ENCODE measurements at regions not wholly inside any gene's neighbourhood (a gene's known extent, or its start where the extent isn't known, plus 50 kb on each side); places are given as distances from the start of the nearest gene placed in this dataset.
A peak's percentile ranks its signal among the peaks of the same experiment; 100 is the strongest.
"Not testable (repeated sequence)": the region's sequence is repeated elsewhere in the genome, so short reads cannot be mapped to it uniquely, and the experiment has no call there.

DNA sequence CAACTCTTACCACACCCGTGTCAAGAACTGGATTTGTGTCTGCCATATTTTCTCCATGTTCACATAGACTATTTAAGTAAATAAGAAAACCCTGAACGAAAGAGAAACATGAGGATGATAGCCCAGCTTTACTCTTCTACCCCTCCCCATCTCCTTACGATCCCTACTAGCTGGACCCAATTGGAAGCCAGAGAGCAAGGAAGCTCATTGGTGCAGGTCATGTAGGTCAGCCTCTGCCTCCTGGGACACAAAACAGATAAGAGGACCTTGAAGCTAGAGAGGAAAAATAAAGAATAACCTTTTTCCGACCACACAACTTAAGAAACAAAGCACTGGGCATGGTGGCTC is 124.6 kb upstream of the ATF7IP start:
- intact Hi-C loops (cut with DNase I) = loop anchor here in 1 of 10 donors (10.0 kb wide), 1 partner anchor 214 kb away; no protein-coding TSS in a partner anchor
- DNase-seq (no peak), ATAC-seq (no peak)
- Histone ChIP-seq H3K4me3 (no peak overlapping the region), H3K36me3 (no peaks in the 10 kb centered on the region), H3K27me3 (no peaks in the 10 kb centered on the region), H3K27ac (no peak overlapping the region), H3K4me1 (peaks cover 0 to 25% (median 0%) of the 10 kb centered on the region in 12 donors), H3K9me3 (peaks cover 0 to 31% (median 18%) of the 10 kb centered on the region in 12 donors)
- no peak for TF ChIP-seq POLR2A (IDR thresholded peaks at IDR 0.05)
- TF ChIP-seq, protein P1, sequence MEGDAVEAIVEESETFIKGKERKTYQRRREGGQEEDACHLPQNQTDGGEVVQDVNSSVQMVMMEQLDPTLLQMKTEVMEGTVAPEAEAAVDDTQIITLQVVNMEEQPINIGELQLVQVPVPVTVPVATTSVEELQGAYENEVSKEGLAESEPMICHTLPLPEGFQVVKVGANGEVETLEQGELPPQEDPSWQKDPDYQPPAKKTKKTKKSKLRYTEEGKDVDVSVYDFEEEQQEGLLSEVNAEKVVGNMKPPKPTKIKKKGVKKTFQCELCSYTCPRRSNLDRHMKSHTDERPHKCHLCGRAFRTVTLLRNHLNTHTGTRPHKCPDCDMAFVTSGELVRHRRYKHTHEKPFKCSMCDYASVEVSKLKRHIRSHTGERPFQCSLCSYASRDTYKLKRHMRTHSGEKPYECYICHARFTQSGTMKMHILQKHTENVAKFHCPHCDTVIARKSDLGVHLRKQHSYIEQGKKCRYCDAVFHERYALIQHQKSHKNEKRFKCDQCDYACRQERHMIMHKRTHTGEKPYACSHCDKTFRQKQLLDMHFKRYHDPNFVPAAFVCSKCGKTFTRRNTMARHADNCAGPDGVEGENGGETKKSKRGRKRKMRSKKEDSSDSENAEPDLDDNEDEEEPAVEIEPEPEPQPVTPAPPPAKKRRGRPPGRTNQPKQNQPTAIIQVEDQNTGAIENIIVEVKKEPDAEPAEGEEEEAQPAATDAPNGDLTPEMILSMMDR (IDR thresholded peaks at IDR 0.05) = no peak
- WGBS, 4 donors = 69 to 82% (median 72%) methylated on average over 4 of the region's 4 CpGs

DNA sequence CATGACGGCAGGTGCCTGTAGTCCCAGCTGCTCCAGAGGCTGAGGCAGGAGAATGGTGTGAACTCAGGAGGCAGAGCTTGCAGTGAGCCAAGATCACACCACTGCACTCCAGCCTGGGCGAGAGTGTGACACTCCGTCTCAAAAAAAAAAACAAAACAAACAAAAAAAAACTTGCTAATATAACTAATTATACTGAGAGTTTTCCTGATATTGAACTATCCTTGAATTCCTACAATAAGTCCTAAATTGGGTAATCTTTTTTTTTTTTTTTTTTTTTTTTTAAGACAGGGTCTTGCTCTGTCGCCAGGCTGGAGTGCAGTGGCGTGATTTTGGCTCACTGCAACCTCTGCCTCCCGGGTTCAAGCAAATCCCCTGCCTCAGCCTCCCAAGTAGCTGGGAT is 122.7 kb upstream of the ATF7IP start:
- H3K27me3 ChIP-seq, H3K36me3 ChIP-seq, H3K27ac ChIP-seq, DNase-seq, ATAC-seq, H3K4me3 ChIP-seq: not testable (repeated sequence)
- WGBS, 4 donors = 93 to 98% (median 96%) methylated on average over 6 of the region's 6 CpGs
- peaks cover 0 to 25% (median 0%) of the 10 kb centered on the region in 12 donors for H3K4me1 ChIP-seq
- H3K9me3 ChIP-seq = peaks cover 0 to 31% (median 18%) of the 10 kb centered on the region in 12 donors
- intact Hi-C loops (cut with DNase I) = loop anchor here in 1 of 10 donors (10.0 kb wide), 1 partner anchor 212 kb away; no protein-coding TSS in a partner anchor

DNA sequence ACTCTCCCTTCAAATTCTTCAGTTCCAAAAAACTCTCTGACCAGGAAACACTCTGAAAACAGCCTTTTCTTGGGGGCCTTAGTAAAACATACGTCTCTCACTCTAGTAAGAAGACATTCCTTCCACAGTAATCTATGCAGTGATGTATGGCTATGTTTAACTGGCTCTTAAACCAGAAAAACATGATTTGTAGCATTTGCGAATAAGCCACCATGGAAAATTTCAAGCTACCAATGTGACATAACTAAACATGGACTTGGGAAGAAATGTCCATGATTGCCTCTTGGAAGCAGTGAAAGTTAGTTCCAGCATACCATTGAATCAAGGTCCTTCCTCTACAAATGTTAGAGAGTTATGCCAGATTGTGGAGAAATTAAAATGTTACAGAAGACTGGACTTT is 121.5 kb upstream of the ATF7IP start:
- H3K27ac ChIP-seq = no peak overlapping the region
- 94 to 97% (median 96%) methylated on average over 2 of the region's 2 CpGs for WGBS, 4 donors
- no peaks in the 10 kb centered on the region for H3K27me3 ChIP-seq
- no peaks in the 10 kb centered on the region for H3K36me3 ChIP-seq
- ATAC-seq (no peak), DNase-seq (no peak)
- intact Hi-C loops (cut with DNase I) = loop anchor here in 1 of 10 donors (10.0 kb wide), 1 partner anchor 211 kb away; no protein-coding TSS in a partner anchor
- peaks cover 0 to 31% (median 18%) of the 10 kb centered on the region in 12 donors for H3K9me3 ChIP-seq
- H3K4me3 ChIP-seq = no peak overlapping the region
- peaks cover 0 to 19% (median 0%) of the 10 kb centered on the region in 12 donors for H3K4me1 ChIP-seq
- TF ChIP-seq, protein P1 (IDR thresholded peaks at IDR 0.05) = no peak
- TF ChIP-seq POLR2A (IDR thresholded peaks at IDR 0.05) = no peak

DNA sequence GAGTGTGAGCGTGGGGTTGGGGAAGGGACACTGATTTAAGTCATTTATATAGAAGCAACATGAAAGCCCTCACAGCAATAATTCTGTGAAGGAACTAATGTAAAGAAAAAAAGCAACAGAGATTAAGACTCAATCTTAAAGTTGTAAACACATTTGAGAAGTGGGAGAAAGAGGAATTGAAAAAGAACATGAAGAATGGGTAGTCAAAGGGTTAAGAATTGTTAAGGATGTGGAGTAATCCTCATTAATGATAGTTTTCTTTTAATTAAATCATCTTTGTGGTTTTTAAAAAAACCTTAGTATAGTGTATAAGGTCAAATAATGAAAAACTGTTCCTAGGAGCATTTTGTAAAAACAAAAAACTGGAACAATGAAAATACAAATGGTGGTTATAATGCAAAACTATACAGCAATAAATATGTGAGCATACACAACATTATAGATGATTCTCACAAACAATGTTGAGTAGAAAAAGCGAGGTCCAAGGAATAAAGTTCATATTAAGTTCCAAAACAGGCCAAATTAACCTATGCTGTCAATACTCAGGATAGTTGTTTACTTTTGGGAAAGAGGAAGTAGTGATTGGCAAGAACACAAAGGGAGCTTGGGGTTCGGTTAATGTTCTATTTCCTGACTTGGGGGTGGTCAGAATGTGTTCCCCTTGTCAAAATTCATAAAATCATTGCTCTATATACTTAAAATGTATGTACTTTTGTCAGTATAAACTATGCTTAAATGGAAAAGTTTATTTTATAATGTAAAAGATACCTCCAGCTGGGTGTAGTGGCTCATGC is 120.4 kb upstream of the ATF7IP start:
- H3K27ac ChIP-seq = peak overlapping the region in 1 of 12 donors; percentile 1
- no peaks in the 10 kb centered on the region for H3K27me3 ChIP-seq
- TF ChIP-seq, protein P1 (IDR thresholded peaks at IDR 0.05) = no peak
- no peak for TF ChIP-seq POLR2A (IDR thresholded peaks at IDR 0.05)
- 65 to 72% (median 66%) methylated on average over 3 of the region's 3 CpGs for WGBS, 4 donors
- ATAC-seq (no peak), DNase-seq (no peak)
- H3K36me3 ChIP-seq = no peaks in the 10 kb centered on the region
- peaks cover 0 to 31% (median 18%) of the 10 kb centered on the region in 12 donors for H3K9me3 ChIP-seq
- intact Hi-C loops (cut with DNase I) = loop anchor here in 1 of 10 donors (10.0 kb wide), 1 partner anchor 210 kb away; no protein-coding TSS in a partner anchor
- peaks cover 0 to 11% (median 0%) of the 10 kb centered on the region in 12 donors for H3K4me1 ChIP-seq
- no peak overlapping the region for H3K4me3 ChIP-seq

Data from heart left ventricle (tissue), 16 donors.